GM10266 (cell line): ENCODE measurements at regions not wholly inside any gene's neighbourhood (a gene's known extent, or its start where the extent isn't known, plus 50 kb on each side); places are given as distances from the start of the nearest gene placed in this dataset.
"Not testable (repeated sequence)": the region's sequence is repeated elsewhere in the genome, so short reads cannot be mapped to it uniquely, and the experiment has no call there.

Experiments used
- DNase-seq: peaks from one replicate; pipeline ENCODE4 v3.0.0; 2012; ENCODE audit errors: extremely low spot score
- TF ChIP-seq, protein P1 (sequence below): IDR thresholded peaks from 2 replicates; pipeline ENCODE4 v1.5.1; 2012; ENCODE audit warnings: mild to moderate bottlenecking, low read depth; ENCODE audit not compliant: control insufficient read depth, insufficient read depth; ENCODE audit errors: missing control alignments

DNA sequence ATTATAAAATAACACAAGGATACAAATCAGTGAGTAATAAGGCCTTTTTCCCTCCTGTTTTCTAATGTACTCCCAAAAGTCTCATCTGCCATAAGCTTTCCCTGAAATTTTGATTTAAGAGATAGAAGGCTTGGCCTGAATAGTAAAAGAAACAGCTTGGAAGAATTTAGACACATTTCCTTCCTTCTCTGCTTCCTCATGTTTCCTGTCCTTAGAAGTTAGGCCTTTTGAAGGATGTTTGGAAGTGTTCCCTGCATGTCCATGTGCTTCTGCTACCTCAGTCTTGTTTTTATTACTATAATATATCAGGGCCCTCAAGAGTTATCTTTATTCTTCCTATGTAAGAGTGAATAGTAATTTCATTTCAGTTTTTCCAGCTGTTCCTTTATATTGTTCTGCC is 242.7 kb downstream of the DEPDC1B start:
- TF ChIP-seq, protein P1, sequence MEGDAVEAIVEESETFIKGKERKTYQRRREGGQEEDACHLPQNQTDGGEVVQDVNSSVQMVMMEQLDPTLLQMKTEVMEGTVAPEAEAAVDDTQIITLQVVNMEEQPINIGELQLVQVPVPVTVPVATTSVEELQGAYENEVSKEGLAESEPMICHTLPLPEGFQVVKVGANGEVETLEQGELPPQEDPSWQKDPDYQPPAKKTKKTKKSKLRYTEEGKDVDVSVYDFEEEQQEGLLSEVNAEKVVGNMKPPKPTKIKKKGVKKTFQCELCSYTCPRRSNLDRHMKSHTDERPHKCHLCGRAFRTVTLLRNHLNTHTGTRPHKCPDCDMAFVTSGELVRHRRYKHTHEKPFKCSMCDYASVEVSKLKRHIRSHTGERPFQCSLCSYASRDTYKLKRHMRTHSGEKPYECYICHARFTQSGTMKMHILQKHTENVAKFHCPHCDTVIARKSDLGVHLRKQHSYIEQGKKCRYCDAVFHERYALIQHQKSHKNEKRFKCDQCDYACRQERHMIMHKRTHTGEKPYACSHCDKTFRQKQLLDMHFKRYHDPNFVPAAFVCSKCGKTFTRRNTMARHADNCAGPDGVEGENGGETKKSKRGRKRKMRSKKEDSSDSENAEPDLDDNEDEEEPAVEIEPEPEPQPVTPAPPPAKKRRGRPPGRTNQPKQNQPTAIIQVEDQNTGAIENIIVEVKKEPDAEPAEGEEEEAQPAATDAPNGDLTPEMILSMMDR = no peak

DNA sequence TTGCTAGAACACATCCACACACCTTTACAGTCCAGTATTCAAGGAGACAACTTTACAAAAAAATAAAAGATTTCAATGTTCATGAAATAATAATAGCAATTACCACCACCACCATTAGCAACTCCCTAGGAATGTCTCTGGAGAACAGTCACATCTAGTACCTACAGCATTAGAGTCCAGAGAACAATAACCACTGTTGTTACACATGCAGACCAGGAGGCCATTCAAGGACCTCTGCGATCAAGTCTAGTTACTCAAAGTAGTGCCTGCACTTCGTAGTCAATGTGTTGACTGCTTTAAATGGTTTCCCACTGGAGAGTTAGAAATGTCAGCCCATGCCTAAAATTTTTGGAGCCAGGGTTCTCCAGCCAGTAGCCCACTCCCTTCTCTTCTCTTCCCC is 244.4 kb downstream of the DEPDC1B start:
- TF ChIP-seq, protein P1 = no peak
- no peak for DNase-seq

More for the DNA sequence above, 242.7 kb downstream of the DEPDC1B start:
- no peak for DNase-seq

DNA sequence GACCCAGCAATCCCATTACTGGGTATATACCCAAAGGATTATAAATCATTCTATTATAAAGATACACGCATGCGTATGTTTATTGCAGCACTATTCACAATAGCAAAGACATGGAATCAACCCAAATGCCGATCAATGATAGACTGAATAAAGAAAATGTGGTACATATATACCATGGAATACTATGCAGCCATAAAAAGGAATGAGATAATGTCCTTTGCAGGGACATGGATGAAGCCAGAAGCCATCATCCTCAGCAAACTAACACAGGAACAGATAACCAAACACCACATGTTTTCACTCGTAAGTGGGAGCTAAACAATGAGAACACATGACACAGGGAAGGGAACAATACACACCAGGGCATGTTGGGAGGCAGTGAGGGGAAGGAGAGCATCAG is 245.7 kb downstream of the DEPDC1B start:
- not testable (repeated sequence) for DNase-seq

DNA sequence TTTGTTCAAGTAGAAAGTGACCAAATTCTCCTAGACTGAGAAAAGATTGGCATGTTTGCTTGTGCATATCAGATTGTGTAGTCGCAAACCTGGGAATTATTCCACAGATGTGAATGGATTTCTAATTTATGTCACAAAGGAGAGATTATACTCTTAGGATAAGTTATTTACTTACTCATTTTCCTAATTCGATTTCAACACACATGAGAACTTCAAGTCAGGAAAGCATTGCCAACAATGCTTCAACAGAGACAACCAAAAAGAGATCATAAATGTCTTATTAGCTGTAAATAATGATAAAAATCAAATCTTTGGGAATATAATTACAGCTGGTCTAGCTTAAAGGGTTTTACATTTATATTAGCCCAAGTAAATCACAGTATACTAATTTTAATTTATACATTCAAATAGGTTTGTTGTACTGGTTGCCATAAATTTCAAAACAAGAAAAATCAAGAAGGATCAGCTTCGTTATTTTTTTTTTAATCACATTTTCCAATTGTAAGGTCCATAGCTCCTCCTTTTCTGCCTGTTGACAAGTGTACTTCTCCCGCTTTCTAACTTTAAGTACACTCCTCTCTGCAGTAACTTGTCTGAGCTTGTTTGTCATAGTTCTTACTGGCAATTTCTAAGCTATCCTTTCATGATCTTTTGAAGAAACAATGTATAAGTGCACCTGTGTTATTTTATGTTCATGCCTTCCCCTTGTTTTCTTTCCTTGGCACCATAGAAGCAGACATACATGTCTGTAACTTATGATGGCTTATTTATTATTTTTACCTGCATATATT is 246.6 kb downstream of the DEPDC1B start:
- DNase-seq = no peak
- TF ChIP-seq, protein P1 = no peak

DNA sequence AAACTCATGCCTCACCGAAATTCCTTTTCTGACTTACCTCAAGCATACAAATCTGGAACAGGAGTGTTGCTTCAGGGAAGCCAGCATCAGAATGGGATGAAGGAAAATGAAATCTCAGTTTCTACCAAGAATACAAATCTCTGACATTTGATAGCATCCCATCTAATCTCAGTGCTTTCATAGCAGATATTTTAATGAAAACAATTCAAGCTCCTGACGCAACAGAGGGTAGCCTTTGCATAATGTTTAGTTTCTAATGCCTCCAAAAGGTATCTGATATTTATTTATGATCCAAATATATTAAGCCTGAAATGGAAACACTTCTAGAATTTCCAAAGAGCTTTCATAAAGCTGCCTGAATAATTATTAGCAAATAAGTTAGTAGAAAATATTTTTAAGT is 251.4 kb downstream of the DEPDC1B start:
- TF ChIP-seq, protein P1 = no peak
- no peak for DNase-seq

DNA sequence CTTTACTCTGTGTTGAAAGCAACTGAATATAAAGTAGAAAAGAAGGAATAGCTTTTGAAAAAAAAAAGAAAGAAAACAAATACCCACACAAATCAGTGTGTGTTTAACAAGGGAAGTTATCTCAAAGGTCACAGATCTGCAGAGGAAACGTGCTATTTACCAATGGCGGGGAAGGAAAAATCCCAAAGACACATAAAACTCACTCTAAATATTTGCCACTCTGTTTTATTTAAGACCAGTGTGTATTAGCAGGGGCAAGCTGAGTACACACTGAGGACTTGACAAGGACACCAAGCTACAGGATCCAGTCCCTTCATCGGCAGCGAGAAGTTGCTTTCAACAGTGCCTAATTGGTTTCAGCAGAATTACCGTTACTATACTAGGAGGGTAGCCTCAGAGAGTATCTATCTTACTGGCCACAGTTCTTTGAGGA is 252.5 kb downstream of the DEPDC1B start:
- TF ChIP-seq, protein P1 = no peak
- DNase-seq = no peak

DNA sequence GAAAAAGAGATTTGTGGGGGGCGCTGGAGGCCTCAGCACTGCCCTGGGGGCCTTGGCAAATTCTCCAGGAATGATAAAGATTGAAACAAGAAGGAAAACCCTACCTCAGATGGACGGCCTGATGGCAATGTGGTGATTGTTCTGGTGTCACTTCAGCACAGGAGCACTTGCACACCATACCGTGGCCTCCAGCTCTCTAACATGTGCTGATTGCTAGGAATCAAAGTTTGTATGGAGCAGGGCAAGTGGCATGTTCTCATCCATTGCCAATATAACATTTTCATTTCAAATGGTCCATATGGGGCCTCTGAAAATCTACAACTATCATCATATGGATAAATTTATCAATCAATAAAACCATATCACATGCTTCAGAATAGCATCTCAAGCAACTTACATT is 253.0 kb downstream of the DEPDC1B start:
- no peak for DNase-seq
- TF ChIP-seq, protein P1 = no peak
